Naive thymus-derived CD4-positive, alpha-beta T cell (primary cell): ENCODE measurements at regions not wholly inside any gene's neighbourhood (a gene's known extent, or its start where the extent isn't known, plus 50 kb on each side); places are given as distances from the start of the nearest gene placed in this dataset.
"Not testable (repeated sequence)": the region's sequence is repeated elsewhere in the genome, so short reads cannot be mapped to it uniquely, and the experiment has no call there.

Experiments
- ATAC-seq: fragments of 150-1000 bp; cut with Tn5 transposase; 2 replicates; pipeline ENCODE4 v1.10.0; 2021; ENCODE audit warnings: mild to moderate bottlenecking, moderate library complexity
- CTCF ChIA-PET: fragments of 350-600 bp; sonication (Branson Sonifier 250); formaldehyde crosslinking; loops from one replicate; lab custom pipeline; 2021; ENCODE audit warnings: antibody characterized with exemption; lab: Charles Lee
- POLR2A ChIA-PET: fragments of 350-600 bp; sonication (Branson Sonifier 250); formaldehyde crosslinking; loops from one replicate; lab custom pipeline; 2021; ENCODE audit warnings: antibody characterized with exemption, inconsistent platforms; lab: Charles Lee
- DNase-seq, 9 donors: peaks; one replicate each; pipeline versions ENCODE4 v3.0.0 to v3.0.0-alpha.2; 2020 to 2022; ENCODE audit warnings: mixed read lengths in 1 of 9
- H3K27ac ChIP-seq: one replicate; pipeline ENCODE4 v1.7.0; 2013; ENCODE audit warnings: mild to moderate bottlenecking, low read depth, low read length, moderate library complexity
- H3K27me3 ChIP-seq, 2 donors: one replicate each; pipeline ENCODE4 v1.7.0; 2013; ENCODE audit warnings: low read length in 2 of 2, mild to moderate bottlenecking in 2 of 2, moderate library complexity in 2 of 2; ENCODE audit not compliant: control insufficient read depth in 2 of 2, insufficient read depth in 2 of 2
- H3K36me3 ChIP-seq, 3 experiments: 1 replicate in 2 of 3; 2 replicates in 1 of 3; pipeline ENCODE4 v1.7.0; 2013; ENCODE audit warnings: low read length in 3 of 3, mild to moderate bottlenecking in 3 of 3, moderate library complexity in 1 of 3; ENCODE audit not compliant: insufficient read depth in 3 of 3, control insufficient read depth in 2 of 3
- H3K4me1 ChIP-seq, 2 donors: one replicate each; pipeline ENCODE4 v1.7.0; 2013; ENCODE audit warnings: low read length in 2 of 2, mild to moderate bottlenecking in 2 of 2, moderate library complexity in 1 of 2; ENCODE audit not compliant: control insufficient read depth in 2 of 2, insufficient read depth in 2 of 2
- H3K4me3 ChIP-seq: 2 replicates; pipeline ENCODE4 v1.7.0; 2013; ENCODE audit warnings: mild to moderate bottlenecking, low read length
- H3K9me3 ChIP-seq, 3 experiments: 1 replicate in 2 of 3; 2 replicates in 1 of 3; pipeline ENCODE4 v1.7.0; 2013; ENCODE audit warnings: low read length in 3 of 3; ENCODE audit not compliant: control insufficient read depth in 2 of 3
- H3K27ac Mint-ChIP-seq, 9 donors: one replicate each; pipeline ENCODE4 v1.8.0; 2020 to 2022; ENCODE audit warnings: mixed read lengths in 9 of 9, mild to moderate bottlenecking in 8 of 9, moderate library complexity in 5 of 9, inconsistent platforms in 2 of 9
- H3K27me3 Mint-ChIP-seq, 5 donors: one replicate each; pipeline ENCODE4 v1.8.0; 2021 to 2022; ENCODE audit warnings: mixed read lengths in 5 of 5, mild to moderate bottlenecking in 1 of 5
- H3K36me3 Mint-ChIP-seq, 5 donors: one replicate each; pipeline ENCODE4 v1.8.0; 2020 to 2022; ENCODE audit warnings: mixed read lengths in 5 of 5, mild to moderate bottlenecking in 3 of 5, inconsistent platforms in 1 of 5
- H3K4me1 Mint-ChIP-seq, 7 donors: one replicate each; pipeline ENCODE4 v1.8.0; 2020 to 2022; ENCODE audit warnings: mixed read lengths in 7 of 7, mild to moderate bottlenecking in 3 of 7, inconsistent platforms in 1 of 7
- H3K4me3 Mint-ChIP-seq, 10 donors: one replicate each; pipeline ENCODE4 v1.8.0; 2020 to 2022; ENCODE audit warnings: mild to moderate bottlenecking in 10 of 10, mixed read lengths in 10 of 10, moderate library complexity in 6 of 10, inconsistent platforms in 2 of 10
- H3K9me3 Mint-ChIP-seq, 11 donors: one replicate each; pipeline ENCODE4 v1.8.0; 2020 to 2022; ENCODE audit warnings: mixed read lengths in 11 of 11, mild to moderate bottlenecking in 4 of 11, inconsistent platforms in 1 of 11, moderate library complexity in 1 of 11
- intact Hi-C, 2 donors: fragments of 100-400 bp; cut with micrococcal nuclease; formaldehyde crosslinking; loops; one replicate each; pipeline ENCODE4 v1.15.1; 2023

DNA sequence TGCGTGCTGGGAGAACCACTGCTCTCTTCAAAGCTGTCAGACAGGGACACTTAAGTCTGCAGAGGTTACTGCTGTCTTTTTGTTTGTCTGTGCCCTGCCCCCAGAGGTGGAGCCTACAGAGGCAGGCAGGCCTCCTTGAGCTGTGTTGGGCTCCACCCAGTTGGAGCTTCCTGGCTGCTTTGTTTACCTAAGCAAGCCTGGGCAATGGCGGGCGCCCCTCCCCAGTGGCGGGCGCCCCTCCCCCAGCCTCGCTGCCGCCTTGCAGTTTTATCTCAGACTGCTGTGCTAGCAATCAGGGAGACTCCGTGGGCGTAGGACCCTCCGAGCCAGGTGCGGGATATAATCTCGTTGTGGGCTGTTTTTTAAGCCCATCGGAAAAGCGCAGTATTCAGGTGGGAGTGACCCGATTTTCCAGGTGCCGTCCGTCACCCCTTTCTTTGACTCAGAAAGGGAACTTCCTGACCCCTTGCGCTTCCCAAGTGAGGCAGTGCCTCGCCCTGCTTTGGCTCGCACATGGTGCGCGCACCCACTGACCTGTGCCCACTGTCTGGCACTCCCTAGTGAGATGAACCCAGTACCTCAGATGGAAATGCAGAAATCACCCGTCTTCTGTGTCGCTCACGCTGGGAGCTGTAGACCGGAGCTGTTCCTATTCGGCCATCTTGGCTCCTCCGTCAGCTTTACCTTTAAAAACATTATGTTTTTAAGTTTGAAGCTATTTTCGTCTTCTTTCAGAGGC lies 954.6 kb upstream of the COX7C start:
- CTCF ChIA-PET, H3K36me3 Mint-ChIP-seq, POLR2A ChIA-PET, H3K4me3 ChIP-seq, H3K9me3 ChIP-seq, H3K4me1 ChIP-seq, H3K27ac ChIP-seq, intact Hi-C loops, DNase-seq, H3K27me3 ChIP-seq, H3K4me3 Mint-ChIP-seq, H3K4me1 Mint-ChIP-seq, H3K27me3 Mint-ChIP-seq, H3K27ac Mint-ChIP-seq, H3K36me3 ChIP-seq, ATAC-seq: not testable (repeated sequence)
- H3K9me3 Mint-ChIP-seq, result peaks cover 0 to 13% (median 4%) of the 10 kb centered on the region in 11 donors

DNA sequence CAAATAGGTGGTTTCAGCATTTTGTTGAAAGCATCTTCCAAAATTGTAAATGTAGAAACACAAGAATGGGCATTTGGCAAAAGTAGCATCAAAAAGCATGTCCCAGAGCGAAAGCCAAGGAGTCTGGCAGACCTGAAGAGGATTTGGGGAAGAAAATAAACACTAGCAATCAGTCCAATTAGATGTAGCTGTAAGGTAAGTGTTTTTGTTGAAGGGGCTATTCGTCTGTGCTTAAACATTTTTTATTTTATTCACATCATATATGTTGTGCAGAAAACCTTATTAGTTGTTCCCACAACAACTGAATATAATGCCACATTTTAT lies 954.1 kb upstream of the COX7C start:
- Histone ChIP-seq H3K4me1 (no peaks in the 10 kb centered on the region), H3K36me3 (no peaks in the 10 kb centered on the region), H3K9me3 (no peaks in the 10 kb centered on the region), H3K4me3 (no peak overlapping the region), H3K27ac (no peak overlapping the region), H3K27me3 (no peaks in the 10 kb centered on the region)
- Mint-ChIP-seq H3K27me3 (no peaks in the 10 kb centered on the region), H3K4me3 (no peak overlapping the region), H3K27ac (no peak overlapping the region), H3K4me1 (no peaks in the 10 kb centered on the region), H3K9me3 (peaks cover 0 to 16% (median 4%) of the 10 kb centered on the region in 11 donors), H3K36me3 (no peaks in the 10 kb centered on the region)
- intact Hi-C loops, result no loop called here
- ChIA-PET POLR2A (no interaction called here), CTCF (no interaction called here)
- DNase-seq (no peak), ATAC-seq (no peak)

GRCh38 chr5:85670417-85670816 lies 947.3 kb upstream of the COX7C start:
- no peaks in the 10 kb centered on the region for H3K4me1 Mint-ChIP-seq
- intact Hi-C loops, result loop anchor here in 1 of 2 donors (10.0 kb wide), 1 partner anchor 46 kb away; no protein-coding TSS in a partner anchor
- Histone ChIP-seq H3K4me1 (no peaks in the 10 kb centered on the region), H3K36me3 (no peaks in the 10 kb centered on the region), H3K27ac (no peak overlapping the region), H3K9me3 (no peaks in the 10 kb centered on the region), H3K27me3 (no peaks in the 10 kb centered on the region), H3K4me3 (no peak overlapping the region)
- H3K27me3 Mint-ChIP-seq, result no peaks in the 10 kb centered on the region
- H3K27ac Mint-ChIP-seq, result no peak overlapping the region
- POLR2A ChIA-PET, result no interaction called here
- DNase-seq (no peak), ATAC-seq (no peak)
- no peaks in the 10 kb centered on the region for H3K36me3 Mint-ChIP-seq
- peaks cover 0 to 13% (median 0%) of the 10 kb centered on the region in 11 donors for H3K9me3 Mint-ChIP-seq
- H3K4me3 Mint-ChIP-seq, result no peak overlapping the region
- CTCF ChIA-PET, result no interaction called here

DNA sequence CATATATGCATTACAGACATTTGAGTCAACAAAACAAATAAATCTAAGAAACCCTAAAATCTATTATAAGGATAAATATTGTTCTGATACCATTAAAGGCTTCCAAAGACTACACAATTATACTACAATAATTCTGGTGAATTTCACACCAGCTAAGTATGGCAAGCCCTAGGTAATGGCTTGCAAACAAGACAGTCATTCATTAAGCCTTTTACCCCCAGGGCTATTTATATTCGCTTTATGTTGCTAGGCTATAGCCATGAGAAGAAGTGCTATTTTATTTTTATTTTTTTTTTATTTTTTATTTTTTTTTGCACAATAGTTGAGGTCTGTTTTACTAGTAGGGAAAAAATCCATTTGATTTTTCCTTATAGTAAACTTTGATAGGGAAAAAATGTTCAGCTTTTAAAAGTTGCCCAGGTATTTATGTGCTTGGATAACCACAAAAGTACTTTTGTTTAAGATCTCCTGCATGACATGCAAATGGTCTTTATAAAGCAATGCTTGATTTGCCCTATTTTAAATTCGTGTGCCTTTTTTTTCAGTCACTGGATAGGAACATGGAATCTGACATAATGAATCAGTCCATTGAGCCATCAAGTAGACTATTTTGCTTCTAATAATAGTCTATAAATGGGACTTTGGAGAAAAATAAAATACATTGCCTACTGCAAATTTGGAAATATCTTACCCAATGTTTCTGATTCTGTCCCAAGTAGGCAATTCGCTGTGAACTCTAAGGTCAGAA lies 946.3 kb upstream of the COX7C start:
- Mint-ChIP-seq H3K4me3 (no peak overlapping the region), H3K27ac (no peak overlapping the region), H3K4me1 (no peaks in the 10 kb centered on the region), H3K36me3 (no peaks in the 10 kb centered on the region), H3K27me3 (no peaks in the 10 kb centered on the region), H3K9me3 (peaks cover 0 to 11% (median 2%) of the 10 kb centered on the region in 11 donors)
- Histone ChIP-seq H3K4me3 (no peak overlapping the region), H3K4me1 (no peaks in the 10 kb centered on the region), H3K27me3 (no peaks in the 10 kb centered on the region), H3K27ac (no peak overlapping the region), H3K36me3 (no peaks in the 10 kb centered on the region), H3K9me3 (no peaks in the 10 kb centered on the region)
- CTCF ChIA-PET, result no interaction called here
- POLR2A ChIA-PET, result no interaction called here
- intact Hi-C loops, result loop anchor here in 1 of 2 donors (10.0 kb wide), 1 partner anchor 47 kb away; no protein-coding TSS in a partner anchor
- DNase-seq (no peak), ATAC-seq (no peak)

DNA sequence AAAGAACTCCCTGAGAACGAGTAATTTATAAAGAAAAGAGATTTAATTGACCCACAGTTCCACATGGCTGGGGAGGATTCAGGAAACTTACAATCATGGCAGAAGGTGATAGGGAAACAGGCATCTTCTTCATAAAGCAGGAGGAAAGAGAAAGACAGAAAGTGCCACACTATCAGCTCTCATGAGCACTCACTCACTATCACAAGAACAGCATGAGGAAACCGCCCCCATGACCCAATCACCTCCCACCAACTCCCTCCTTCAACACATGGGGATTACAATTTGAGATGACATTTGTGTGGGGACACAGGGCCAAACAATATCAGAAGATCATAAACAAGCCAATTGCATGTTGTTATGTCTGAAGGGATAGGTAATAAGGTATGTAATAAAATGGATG lies 935.9 kb upstream of the COX7C start:
- intact Hi-C loops, result no loop called here
- H3K4me3 Mint-ChIP-seq, result no peak overlapping the region

DNA sequence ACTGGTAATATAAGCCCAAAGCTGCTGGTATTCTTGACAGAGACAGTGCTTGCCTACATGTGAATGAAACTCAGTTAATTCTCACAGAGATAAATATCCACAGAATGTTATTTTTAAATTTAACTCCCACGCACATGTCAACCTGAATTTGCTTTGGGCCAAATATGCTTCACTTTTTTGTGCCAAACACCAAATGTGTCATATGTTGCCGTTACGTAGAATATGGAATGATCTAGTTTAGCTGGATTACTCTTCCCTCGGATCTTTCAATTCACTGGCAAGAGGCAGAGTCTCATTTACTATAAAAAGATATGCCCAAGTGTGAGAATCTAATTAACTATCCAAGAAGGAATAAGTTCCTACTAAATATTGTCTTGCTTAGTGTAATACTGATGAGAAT lies 933.4 kb upstream of the COX7C start:
- no peaks in the 10 kb centered on the region for H3K4me1 Mint-ChIP-seq
- H3K4me1 ChIP-seq, result no peaks in the 10 kb centered on the region
- no peak for ATAC-seq
- H3K36me3 Mint-ChIP-seq, result no peaks in the 10 kb centered on the region
- H3K9me3 Mint-ChIP-seq, result peaks cover 0 to 4% (median 0%) of the 10 kb centered on the region in 11 donors
- H3K9me3 ChIP-seq, result no peaks in the 10 kb centered on the region
- H3K27me3 ChIP-seq, result no peaks in the 10 kb centered on the region
- no peak overlapping the region for H3K27ac ChIP-seq
- ChIA-PET POLR2A (no interaction called here), CTCF (no interaction called here)
- H3K4me3 ChIP-seq, result no peak overlapping the region
- H3K36me3 ChIP-seq, result no peaks in the 10 kb centered on the region
- H3K27me3 Mint-ChIP-seq, result no peaks in the 10 kb centered on the region
- intact Hi-C loops, result no loop called here
- no peak overlapping the region for H3K4me3 Mint-ChIP-seq
- DNase-seq, result no peak
- no peak overlapping the region for H3K27ac Mint-ChIP-seq

More for the DNA sequence above, 935.9 kb upstream of the COX7C start:
- H3K27me3 ChIP-seq, result no peaks in the 10 kb centered on the region
- no peak for ATAC-seq
- DNase-seq, result no peak
- Mint-ChIP-seq H3K4me1 (no peaks in the 10 kb centered on the region), H3K27ac (peak overlapping the region in 1 of 9 donors; percentile 75), H3K27me3 (no peaks in the 10 kb centered on the region), H3K36me3 (no peaks in the 10 kb centered on the region), H3K9me3 (peaks cover 0 to 5% (median 0%) of the 10 kb centered on the region in 11 donors)
- ChIA-PET POLR2A (no interaction called here), CTCF (no interaction called here)
- no peak overlapping the region for H3K4me3 ChIP-seq
- no peaks in the 10 kb centered on the region for H3K9me3 ChIP-seq
- H3K36me3 ChIP-seq, result no peaks in the 10 kb centered on the region
- H3K4me1 ChIP-seq, result no peaks in the 10 kb centered on the region
- H3K27ac ChIP-seq, result no peak overlapping the region

DNA sequence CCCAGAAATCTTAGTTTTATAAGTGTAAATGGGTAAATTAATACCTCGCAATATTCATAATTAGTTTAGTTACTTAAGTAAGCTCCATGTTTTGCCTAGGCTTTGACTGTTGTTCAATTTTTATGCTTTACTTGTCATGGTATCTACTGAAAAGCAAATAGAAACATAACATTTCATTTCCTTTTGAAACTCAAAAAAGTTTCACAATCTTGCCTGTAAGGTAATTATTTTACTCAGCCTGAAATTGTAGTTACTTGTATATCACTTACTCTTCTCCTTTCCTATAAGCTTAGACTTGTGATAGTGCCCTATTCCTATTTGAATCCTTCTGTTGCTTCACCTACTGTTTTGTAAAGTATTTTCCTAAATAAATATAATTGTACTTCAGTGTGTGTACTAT lies 914.4 kb upstream of the COX7C start:
- H3K27ac Mint-ChIP-seq, result no peak overlapping the region
- ChIA-PET POLR2A (no interaction called here), CTCF (no interaction called here)
- no peaks in the 10 kb centered on the region for H3K4me1 Mint-ChIP-seq
- H3K27ac ChIP-seq, result no peak overlapping the region
- ATAC-seq (no peak), DNase-seq (no peak)
- no peaks in the 10 kb centered on the region for H3K36me3 ChIP-seq
- H3K36me3 Mint-ChIP-seq, result no peaks in the 10 kb centered on the region
- no peaks in the 10 kb centered on the region for H3K4me1 ChIP-seq
- no peaks in the 10 kb centered on the region for H3K27me3 Mint-ChIP-seq
- peaks cover 0 to 2% (median 0%) of the 10 kb centered on the region in 11 donors for H3K9me3 Mint-ChIP-seq
- no peak overlapping the region for H3K4me3 ChIP-seq
- H3K4me3 Mint-ChIP-seq, result no peak overlapping the region
- intact Hi-C loops, result no loop called here
- no peaks in the 10 kb centered on the region for H3K27me3 ChIP-seq
- H3K9me3 ChIP-seq, result no peaks in the 10 kb centered on the region
